ENCODE measurements at regions not wholly inside any gene's neighbourhood (a gene's known extent, or its start where the extent isn't known, plus 50 kb on each side); places are given as distances from the start of the nearest gene placed in this dataset.

DNA sequence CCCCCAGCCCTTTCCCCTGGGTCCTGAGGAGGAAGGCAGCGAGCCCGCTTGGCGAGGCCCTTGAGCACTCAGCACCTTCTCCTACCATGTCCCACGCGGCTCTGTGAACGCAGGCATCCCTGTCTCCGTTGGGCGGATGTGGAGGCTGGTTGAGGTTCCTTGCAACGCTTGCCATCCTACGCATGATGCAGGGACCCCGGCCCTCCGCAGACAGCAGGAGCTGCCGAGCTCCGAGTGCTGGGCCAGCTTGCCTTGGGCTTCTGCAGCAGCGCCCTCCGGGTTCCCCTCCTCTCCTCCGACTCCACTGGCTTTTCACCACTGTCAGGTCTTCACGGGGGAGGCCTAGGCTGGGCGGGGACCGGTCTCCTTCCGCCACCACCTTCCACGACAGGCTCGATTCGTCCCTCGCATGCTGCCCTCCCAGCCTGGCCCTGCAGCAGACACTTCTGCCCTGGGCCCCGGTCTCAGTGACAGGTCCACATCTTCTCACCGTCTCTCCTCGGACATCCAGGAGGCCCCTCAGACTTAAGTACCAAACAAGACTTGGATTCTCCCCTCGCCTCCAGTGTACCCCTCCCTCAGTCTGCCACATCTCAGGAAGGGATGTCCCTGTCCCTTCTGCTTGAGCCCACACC is 67.6 kb upstream of the HGFAC start:
- no peak for TF ChIP-seq EP300 (IDR thresholded peaks at IDR 0.05)
- TF ChIP-seq, protein P1, sequence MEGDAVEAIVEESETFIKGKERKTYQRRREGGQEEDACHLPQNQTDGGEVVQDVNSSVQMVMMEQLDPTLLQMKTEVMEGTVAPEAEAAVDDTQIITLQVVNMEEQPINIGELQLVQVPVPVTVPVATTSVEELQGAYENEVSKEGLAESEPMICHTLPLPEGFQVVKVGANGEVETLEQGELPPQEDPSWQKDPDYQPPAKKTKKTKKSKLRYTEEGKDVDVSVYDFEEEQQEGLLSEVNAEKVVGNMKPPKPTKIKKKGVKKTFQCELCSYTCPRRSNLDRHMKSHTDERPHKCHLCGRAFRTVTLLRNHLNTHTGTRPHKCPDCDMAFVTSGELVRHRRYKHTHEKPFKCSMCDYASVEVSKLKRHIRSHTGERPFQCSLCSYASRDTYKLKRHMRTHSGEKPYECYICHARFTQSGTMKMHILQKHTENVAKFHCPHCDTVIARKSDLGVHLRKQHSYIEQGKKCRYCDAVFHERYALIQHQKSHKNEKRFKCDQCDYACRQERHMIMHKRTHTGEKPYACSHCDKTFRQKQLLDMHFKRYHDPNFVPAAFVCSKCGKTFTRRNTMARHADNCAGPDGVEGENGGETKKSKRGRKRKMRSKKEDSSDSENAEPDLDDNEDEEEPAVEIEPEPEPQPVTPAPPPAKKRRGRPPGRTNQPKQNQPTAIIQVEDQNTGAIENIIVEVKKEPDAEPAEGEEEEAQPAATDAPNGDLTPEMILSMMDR (IDR thresholded peaks at IDR 0.05) = no peak
